ENCODE measurements at regions not wholly inside any gene's neighbourhood (a gene's known extent, or its start where the extent isn't known, plus 50 kb on each side); places are given as distances from the start of the nearest gene placed in this dataset.

- TF ChIP-seq CTCF (IDR thresholded peaks at IDR 0.05) (no peak), POLR2A (IDR thresholded peaks at IDR 0.05) (no peak)
These were observed 673.0 kb downstream of the AACS start for GRCh38 chr12:125738211-125738610.

All from heart left ventricle (tissue), 13 donors.